ENCODE measurements at regions not wholly inside any gene's neighbourhood (a gene's known extent, or its start where the extent isn't known, plus 50 kb on each side); places are given as distances from the start of the nearest gene placed in this dataset.
"Not testable (repeated sequence)": the region's sequence is repeated elsewhere in the genome, so short reads cannot be mapped to it uniquely, and the experiment has no call there.

GRCh38 chr5:40347981-40348725 lies 331.6 kb upstream of the PTGER4 start:
- Histone ChIP-seq H3K4me1 (no peaks in the 10 kb centered on the region), H3K27me3 (no peaks in the 10 kb centered on the region), H3K4me3 (no peak overlapping the region), H3K9me3 (no peaks in the 10 kb centered on the region), H3K36me3 (no peaks in the 10 kb centered on the region), H3K27ac (no peak overlapping the region)
- intact Hi-C loops (cut with DNase I; ENCODE audit: low total_unique reads) (no loop called here), in situ Hi-C loops (cut with MboI; ENCODE audit: low pct_ligation_motif_present in 1 of 4, low pct_unique_long_range_greater_than_20kb in 1 of 4, low sequenced_read_pairs in 3 of 4) (no loop called here)
- TF ChIP-seq EP300 (IDR thresholded peaks at IDR 0.05; ENCODE audit: low read depth) (no peak), POLR2AphosphoS5 (IDR thresholded peaks at IDR 0.05) (no peak), CTCF (IDR thresholded peaks at IDR 0.05) (no peak), POLR2A (IDR thresholded peaks at IDR 0.05) (no peak)
- WGBS, 2 donors (ENCODE audit: low coverage in 1 of 2), result 93 to 95% methylated on average over 4 to 10 of the region's 10 CpGs
- no peak for DNase-seq

- WGBS, 2 donors (ENCODE audit: low coverage in 1 of 2), result 78 to 95% methylated on average over 1 of the region's 1 CpG
- in situ Hi-C loops (cut with MboI; ENCODE audit: low pct_ligation_motif_present in 1 of 4, low pct_unique_long_range_greater_than_20kb in 1 of 4, low sequenced_read_pairs in 3 of 4), result no loop called here
Observed at GRCh38 chr5:40346901-40347300, 332.8 kb upstream of the PTGER4 start.

GRCh38 chr5:40338434-40338833 lies 341.3 kb upstream of the PTGER4 start:
- in situ Hi-C loops (cut with MboI; ENCODE audit: low pct_ligation_motif_present in 1 of 4, low pct_unique_long_range_greater_than_20kb in 1 of 4, low sequenced_read_pairs in 3 of 4); H3K4me3 ChIP-seq; DNase-seq; H3K27ac ChIP-seq; H3K36me3 ChIP-seq; H3K4me1 ChIP-seq; intact Hi-C loops (cut with DNase I; ENCODE audit: low total_unique reads); H3K9me3 ChIP-seq; H3K27me3 ChIP-seq: not testable (repeated sequence)
- 69 to 88% methylated on average over 2 to 3 of the region's 3 CpGs for WGBS, 2 donors (ENCODE audit: low coverage in 1 of 2)

More at GRCh38 chr5:40346901-40347300, 332.8 kb upstream of the PTGER4 start:
- no peak for DNase-seq
- no peaks in the 10 kb centered on the region for H3K4me1 ChIP-seq
- TF ChIP-seq POLR2A (IDR thresholded peaks at IDR 0.05) (no peak), POLR2AphosphoS5 (IDR thresholded peaks at IDR 0.05) (no peak), EP300 (IDR thresholded peaks at IDR 0.05; ENCODE audit: low read depth) (no peak)
- no peak overlapping the region for H3K4me3 ChIP-seq
- H3K27ac ChIP-seq, result no peak overlapping the region
- H3K27me3 ChIP-seq, result no peaks in the 10 kb centered on the region
- intact Hi-C loops (cut with DNase I; ENCODE audit: low total_unique reads), result no loop called here
- H3K9me3 ChIP-seq, result no peaks in the 10 kb centered on the region
- no peaks in the 10 kb centered on the region for H3K36me3 ChIP-seq

- Histone ChIP-seq H3K36me3 (no peaks in the 10 kb centered on the region), H3K4me1 (no peaks in the 10 kb centered on the region), H3K4me3 (no peak overlapping the region), H3K27ac (no peak overlapping the region), H3K9me3 (no peaks in the 10 kb centered on the region), H3K27me3 (no peaks in the 10 kb centered on the region)
- WGBS, 2 donors (ENCODE audit: low coverage in 1 of 2), result 82 to 86% methylated on average over 1 of the region's 1 CpG
- intact Hi-C loops (cut with DNase I; ENCODE audit: low total_unique reads), result no loop called here
- in situ Hi-C loops (cut with MboI; ENCODE audit: low pct_ligation_motif_present in 1 of 4, low pct_unique_long_range_greater_than_20kb in 1 of 4, low sequenced_read_pairs in 3 of 4), result no loop called here
- TF ChIP-seq POLR2AphosphoS5 (IDR thresholded peaks at IDR 0.05), result no peak
- TF ChIP-seq POLR2A (IDR thresholded peaks at IDR 0.05), result no peak
- TF ChIP-seq EP300 (IDR thresholded peaks at IDR 0.05; ENCODE audit: low read depth), result no peak
- no peak for TF ChIP-seq CTCF (IDR thresholded peaks at IDR 0.05)
- DNase-seq, result no peak
Observed at GRCh38 chr5:40334242-40334635, 345.5 kb upstream of the PTGER4 start.

GRCh38 chr5:40333459-40334241 lies 346.1 kb upstream of the PTGER4 start:
- TF ChIP-seq CTCF (IDR thresholded peaks at IDR 0.05) (no peak), POLR2AphosphoS5 (IDR thresholded peaks at IDR 0.05) (no peak), EP300 (IDR thresholded peaks at IDR 0.05; ENCODE audit: low read depth) (no peak), POLR2A (IDR thresholded peaks at IDR 0.05) (no peak)
- no peaks in the 10 kb centered on the region for H3K9me3 ChIP-seq
- intact Hi-C loops (cut with DNase I; ENCODE audit: low total_unique reads), result no loop called here

More at GRCh38 chr5:40333459-40334241, 346.1 kb upstream of the PTGER4 start:
- H3K27ac ChIP-seq, result no peak overlapping the region
- WGBS, 2 donors (ENCODE audit: low coverage in 1 of 2), result 73 to 77% methylated on average over 4 of the region's 4 CpGs
- H3K36me3 ChIP-seq, result no peaks in the 10 kb centered on the region
- H3K4me3 ChIP-seq, result no peak overlapping the region
- in situ Hi-C loops (cut with MboI; ENCODE audit: low pct_ligation_motif_present in 1 of 4, low pct_unique_long_range_greater_than_20kb in 1 of 4, low sequenced_read_pairs in 3 of 4), result no loop called here
- no peaks in the 10 kb centered on the region for H3K27me3 ChIP-seq
- no peak for DNase-seq
- no peaks in the 10 kb centered on the region for H3K4me1 ChIP-seq

All from transverse colon (tissue), 4 donors.